ENCODE measurements at regions not wholly inside any gene's neighbourhood (a gene's known extent, or its start where the extent isn't known, plus 50 kb on each side); places are given as distances from the start of the nearest gene placed in this dataset.

- no peak for TF ChIP-seq ZBTB33 (IDR thresholded peaks at IDR 0.05; ENCODE audit: borderline replicate concordance, low read depth)
- no peak for TF ChIP-seq GATA2 (CRISPR knock-in tag; IDR thresholded peaks at IDR 0.05)
- TF ChIP-seq USF2 (IDR thresholded peaks at IDR 0.05; ENCODE audit: borderline replicate concordance, low read depth, low read length), result no peak
- TF ChIP-seq RAD21 (IDR thresholded peaks at IDR 0.05; ENCODE audit: low read length), result no peak
- TF ChIP-seq POLR2AphosphoS5 (IDR thresholded peaks at IDR 0.05; ENCODE audit: low read depth, low read length), result no peak
Measured at GRCh38 chr12:92595663-92596062, 107.1 kb upstream of the PLEKHG7 start (continued).

GRCh38 chr12:92593734-92594402 is 108.9 kb upstream of the PLEKHG7 start:
- H3K27ac ChIP-seq (ENCODE audit: low read depth in 2 of 2, low read length in 1 of 2), result peak overlapping the region in 1 of 2 experiments; percentile 79; a peak in 2 of 4 replicates
- H4K20me1 ChIP-seq (ENCODE audit: insufficient read depth), result no peaks in the 10 kb centered on the region
- H3K79me2 ChIP-seq (ENCODE audit: insufficient read depth), result no peaks in the 10 kb centered on the region
- peaks cover 17% of the 10 kb centered on the region for H3F3A ChIP-seq (replicated peaks; ENCODE audit: insufficient read depth)
- H3K9me3 ChIP-seq, result no peaks in the 10 kb centered on the region
- no peaks in the 10 kb centered on the region for H3K36me3 ChIP-seq (replicated peaks in 1 of 2; ENCODE audit: control insufficient read depth in 1 of 2, insufficient read depth in 2 of 2, low read length in 1 of 2)
- ChIA-PET POLR2A (no interaction called here), CTCF (interaction anchor here (0.6 to 1.0 kb wide), 2 partner anchors 23 to 1433 kb away, joined by 3 read pairs; no protein-coding TSS in a partner anchor)
- DNase-seq, result no peak
- peak overlapping the region; percentile 44; the same call in 1 of the 2 replicates for H3K9ac ChIP-seq
- 27% methylated on average over 8 of the region's 8 CpGs for WGBS (ENCODE audit: low lambda C conversion rate)
- H3K27me3 ChIP-seq (ENCODE audit: insufficient read depth), result no peaks in the 10 kb centered on the region
- H3K4me3 ChIP-seq (ENCODE audit: low read depth in 2 of 2, low read length in 1 of 2), result no peak overlapping the region
- H2AFZ ChIP-seq (ENCODE audit: low read depth), result peak overlapping the region; percentile 81
- no peaks in the 10 kb centered on the region for H3K9me2 ChIP-seq
- H3K4me1 ChIP-seq (ENCODE audit: control insufficient read depth in 1 of 2, insufficient read depth in 2 of 2, low read depth in 1 of 2, low read length in 1 of 2), result peaks cover 0 to 10% of the 10 kb centered on the region in 2 experiments; a peak in 2 of 4 replicates
- H3K4me2 ChIP-seq, result peak overlapping the region; percentile 60
- TF ChIP-seq FOXM1 (IDR thresholded peaks at IDR 0.05; ENCODE audit: low read depth) (no peak), NRF1 (IDR thresholded peaks at IDR 0.05; ENCODE audit: low read depth, low read length) (no peak), RCOR1 (IDR thresholded peaks at IDR 0.05; ENCODE audit: low read length) (no peak), YY1 (IDR thresholded peaks at IDR 0.05; ENCODE audit: low read depth) (no peak), GABPA (IDR thresholded peaks at IDR 0.05; ENCODE audit: low read depth) (peak; percentile 66), IRF3 (IDR thresholded peaks at IDR 0.05; ENCODE audit: low read depth, low read length) (no peak), JUND (IDR thresholded peaks at IDR 0.05) (peak; percentile 55), FOSL2 (IDR thresholded peaks at IDR 0.05; ENCODE audit: borderline replicate concordance, low read depth) (peak; percentile 59; the same call in 1 of the 2 replicates), REST (IDR thresholded peaks at IDR 0.05; ENCODE audit: low read depth, low read length) (no peak), TAF1 (IDR thresholded peaks at IDR 0.05; ENCODE audit: borderline replicate concordance, low read depth, low read length) (no peak), CHD2 (IDR thresholded peaks at IDR 0.05; ENCODE audit: low read length, partially characterized antibody) (no peak), ELF1 (IDR thresholded peaks at IDR 0.05) (no peak), EP300 (IDR thresholded peaks at IDR 0.05; ENCODE audit: borderline replicate concordance in 1 of 2, low read depth in 1 of 2, low read length in 1 of 2) (no peak; a peak in 1 of 4 replicates), SMC3 (IDR thresholded peaks at IDR 0.05; ENCODE audit: low read depth, low read length) (no peak), SIN3A (IDR thresholded peaks at IDR 0.05; ENCODE audit: borderline replicate concordance, low read depth, low read length) (no peak), GATA2 (CRISPR knock-in tag; IDR thresholded peaks at IDR 0.05) (no peak), RXRA (IDR thresholded peaks at IDR 0.05; ENCODE audit: borderline replicate concordance, low read depth) (no peak; the same call in 1 of the 2 replicates), RFX5 (IDR thresholded peaks at IDR 0.05; ENCODE audit: low read length) (no peak), MEF2A (IDR thresholded peaks at IDR 0.05; ENCODE audit: borderline replicate concordance, low read depth) (no peak), FOXJ3 (CRISPR knock-in tag; IDR thresholded peaks at IDR 0.05) (no peak), MAX (IDR thresholded peaks at IDR 0.05; ENCODE audit: low read depth) (0 out of 2 replicates have a peak, but pooled peaks have one; percentile 34), POLR2AphosphoS5 (IDR thresholded peaks at IDR 0.05; ENCODE audit: low read depth, low read length) (no peak)
